Caco-2 (cell line): ENCODE measurements at regions not wholly inside any gene's neighbourhood (a gene's known extent, or its start where the extent isn't known, plus 50 kb on each side); places are given as distances from the start of the nearest gene placed in this dataset.

ENCODE experiments used
- BruUV-seq: library from RNA; stranded (reverse); fragments of 400-500 nt; replicated peaks from 2 replicates; lab custom pipeline; 2021; lab: Mats Ljungman, UMichigan
- CTCF ChIA-PET: fragments of 300-600 bp; sonication (Branson Sonifier 250); formaldehyde crosslinking; loops from one replicate; lab custom pipeline; 2022; ENCODE audit warnings: antibody characterized with exemption; lab: Charles Lee
- POLR2A ChIA-PET: fragments of 300-600 bp; sonication (Branson Sonifier 250); formaldehyde crosslinking; loops from one replicate; lab custom pipeline; 2022; ENCODE audit warnings: antibody characterized with exemption; lab: Charles Lee
- DNase-seq, 2 experiments: peaks; one replicate each; pipeline versions ENCODE4 v3.0.0 to v3.0.0-alpha.2; 2020 to 2022
- H3K27me3 ChIP-seq: replicated peaks from 2 replicates; pipeline ENCODE4 v1.6.0; 2011; ENCODE audit warnings: low read length; ENCODE audit not compliant: control insufficient read depth, insufficient read depth
- H3K36me3 ChIP-seq: 2 replicates; pipeline ENCODE4 v1.5.1; 2011; ENCODE audit warnings: low read length; ENCODE audit not compliant: control insufficient read depth, insufficient read depth
- H3K4me1 ChIP-seq: fragments of 250-450 bp; sonication (Bioruptor Pico); 2 replicates; pipeline ENCODE4 v1.5.1; 2020; ENCODE audit warnings: mild to moderate bottlenecking
- H3K4me3 ChIP-seq: 2 replicates; pipeline ENCODE4 v1.5.1; 2011; ENCODE audit warnings: low read depth, mild to moderate bottlenecking, control low read depth, low read length
- H3K9me3 ChIP-seq: fragments of 250-450 bp; sonication (Bioruptor Pico); 2 replicates; pipeline ENCODE4 v1.5.1; 2020; ENCODE audit warnings: mild to moderate bottlenecking, moderate library complexity
- H3K27ac Mint-ChIP-seq: one replicate; pipeline ENCODE4 v1.8.0; 2022; ENCODE audit warnings: mixed read lengths; ENCODE audit not compliant: unreplicated experiment
- H3K27me3 Mint-ChIP-seq: one replicate; pipeline ENCODE4 v1.8.0; 2022; ENCODE audit warnings: mixed read lengths; ENCODE audit not compliant: insufficient read depth, unreplicated experiment
- H3K36me3 Mint-ChIP-seq: one replicate; pipeline ENCODE4 v1.8.0; 2022; ENCODE audit warnings: mild to moderate bottlenecking, mixed read lengths; ENCODE audit not compliant: insufficient read depth, unreplicated experiment
- H3K4me1 Mint-ChIP-seq: one replicate; pipeline ENCODE4 v1.8.0; 2022; ENCODE audit warnings: low read depth, mixed read lengths; ENCODE audit not compliant: unreplicated experiment
- H3K4me3 Mint-ChIP-seq: one replicate; pipeline ENCODE4 v1.8.0; 2022; ENCODE audit warnings: mild to moderate bottlenecking, moderate library complexity, mixed read lengths; ENCODE audit not compliant: unreplicated experiment
- H3K9me3 Mint-ChIP-seq: one replicate; pipeline ENCODE4 v1.8.0; 2022; ENCODE audit warnings: mixed read lengths; ENCODE audit not compliant: unreplicated experiment
- intact Hi-C: fragments of 100-400 bp; cut with micrococcal nuclease; formaldehyde crosslinking; loops from one replicate; pipeline ENCODE4 v1.10.0; 2022; ENCODE audit not compliant: unreplicated experiment
- TF ChIP-seq, protein P1 (sequence below), 2 experiments: fragments of 200-600 bp in 1 of 2; IDR thresholded peaks; 1 replicate in 1 of 2; 2 replicates in 1 of 2; pipeline versions ENCODE4 v1.5.1 to v1.8.0; 2011 to 2022; ENCODE audit warnings: antibody characterized with exemption in 1 of 2, control low read depth in 1 of 2, inconsistent platforms in 1 of 2, low read depth in 1 of 2, low read length in 1 of 2, mild to moderate bottlenecking in 1 of 2, moderate library complexity in 1 of 2; ENCODE audit not compliant: insufficient read depth in 1 of 2, severe bottlenecking in 1 of 2, unreplicated experiment in 1 of 2

DNA sequence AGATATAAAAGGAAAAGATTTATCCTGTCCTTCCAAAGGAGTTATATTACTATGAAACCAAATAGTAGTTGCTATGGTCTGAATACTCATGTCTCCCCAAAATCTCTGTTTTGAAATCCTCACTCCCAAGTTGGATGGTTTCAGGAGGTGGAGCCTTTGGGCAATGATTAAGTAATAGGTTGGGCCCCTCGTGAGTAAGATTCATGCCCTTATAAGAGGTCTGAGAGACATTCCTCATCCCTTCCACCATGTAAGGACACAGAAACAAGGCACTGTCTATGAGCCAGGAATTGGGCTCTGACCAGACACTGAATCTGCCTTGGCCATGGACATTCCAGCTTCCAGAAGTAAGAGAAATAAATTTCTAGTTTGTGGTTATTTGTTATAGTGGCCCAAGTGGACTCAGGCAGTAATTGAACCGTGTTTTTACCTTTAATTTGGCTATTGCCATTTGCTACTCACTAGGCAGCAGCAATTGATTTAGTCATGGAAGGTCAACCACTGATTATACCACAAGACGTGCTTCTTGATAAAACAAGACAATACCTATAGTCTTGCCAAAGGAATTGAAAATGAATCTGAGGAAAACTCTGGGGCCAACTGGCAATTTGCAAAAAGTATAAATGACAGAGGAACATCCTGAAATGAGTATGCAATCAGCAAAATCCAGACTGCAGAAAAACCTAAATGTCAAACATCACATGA, 717.4 kb upstream of the SPRY2 start:
- Histone ChIP-seq H3K9me3 (no peaks in the 10 kb centered on the region), H3K36me3 (no peaks in the 10 kb centered on the region), H3K4me1 (peaks cover 9% of the 10 kb centered on the region), H3K27me3 (no peaks in the 10 kb centered on the region), H3K4me3 (no peak overlapping the region)
- no peaks in the 10 kb centered on the region for H3K27me3 Mint-ChIP-seq
- intact Hi-C loops = no loop called here
- DNase-seq = no peak
- ChIA-PET POLR2A (no interaction called here), CTCF (no interaction called here)
- no peaks in the 10 kb centered on the region for H3K36me3 Mint-ChIP-seq
- TF ChIP-seq, protein P1, sequence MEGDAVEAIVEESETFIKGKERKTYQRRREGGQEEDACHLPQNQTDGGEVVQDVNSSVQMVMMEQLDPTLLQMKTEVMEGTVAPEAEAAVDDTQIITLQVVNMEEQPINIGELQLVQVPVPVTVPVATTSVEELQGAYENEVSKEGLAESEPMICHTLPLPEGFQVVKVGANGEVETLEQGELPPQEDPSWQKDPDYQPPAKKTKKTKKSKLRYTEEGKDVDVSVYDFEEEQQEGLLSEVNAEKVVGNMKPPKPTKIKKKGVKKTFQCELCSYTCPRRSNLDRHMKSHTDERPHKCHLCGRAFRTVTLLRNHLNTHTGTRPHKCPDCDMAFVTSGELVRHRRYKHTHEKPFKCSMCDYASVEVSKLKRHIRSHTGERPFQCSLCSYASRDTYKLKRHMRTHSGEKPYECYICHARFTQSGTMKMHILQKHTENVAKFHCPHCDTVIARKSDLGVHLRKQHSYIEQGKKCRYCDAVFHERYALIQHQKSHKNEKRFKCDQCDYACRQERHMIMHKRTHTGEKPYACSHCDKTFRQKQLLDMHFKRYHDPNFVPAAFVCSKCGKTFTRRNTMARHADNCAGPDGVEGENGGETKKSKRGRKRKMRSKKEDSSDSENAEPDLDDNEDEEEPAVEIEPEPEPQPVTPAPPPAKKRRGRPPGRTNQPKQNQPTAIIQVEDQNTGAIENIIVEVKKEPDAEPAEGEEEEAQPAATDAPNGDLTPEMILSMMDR (IDR thresholded peaks at IDR 0.05; ENCODE audit: insufficient read depth in 1 of 2, low read depth in 1 of 2, low read length in 1 of 2, severe bottlenecking in 1 of 2, unreplicated experiment in 1 of 2) = no peak
- no peaks in the 10 kb centered on the region for H3K9me3 Mint-ChIP-seq
- BruUV-seq = no TSS peak
- H3K27ac Mint-ChIP-seq = no peak overlapping the region
- peaks cover 13% of the 10 kb centered on the region for H3K4me1 Mint-ChIP-seq
- H3K4me3 Mint-ChIP-seq = no peak overlapping the region

DNA sequence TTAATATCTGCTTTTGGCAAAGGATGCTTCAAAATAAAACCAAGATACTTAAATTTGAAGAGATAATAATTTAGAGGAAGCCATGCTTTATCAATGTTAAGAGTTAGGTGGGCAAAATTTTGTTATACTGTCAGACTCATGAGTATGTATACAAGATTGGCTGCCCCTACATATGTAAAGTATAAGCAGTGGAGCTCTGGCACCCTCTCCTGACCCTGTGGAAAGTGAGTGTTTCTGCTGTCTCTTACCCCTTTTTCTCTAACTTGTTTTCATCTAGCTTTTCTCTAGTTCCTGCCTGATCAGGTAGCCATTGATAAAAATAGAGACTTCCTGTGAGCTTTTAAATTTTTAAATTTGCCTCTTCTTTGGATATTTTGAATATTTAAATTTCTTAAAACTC, 710.9 kb upstream of the SPRY2 start:
- CTCF ChIA-PET = no interaction called here
- no peaks in the 10 kb centered on the region for H3K27me3 ChIP-seq
- H3K4me1 ChIP-seq = no peaks in the 10 kb centered on the region
- Mint-ChIP-seq H3K36me3 (no peaks in the 10 kb centered on the region), H3K9me3 (no peaks in the 10 kb centered on the region), H3K27ac (no peak overlapping the region), H3K4me1 (no peaks in the 10 kb centered on the region), H3K4me3 (no peak overlapping the region), H3K27me3 (no peaks in the 10 kb centered on the region)
- no peak overlapping the region for H3K4me3 ChIP-seq
- H3K9me3 ChIP-seq = no peaks in the 10 kb centered on the region
- intact Hi-C loops = loop anchor here (1.0 kb wide), 1 partner anchor 73 kb away; no protein-coding TSS in a partner anchor
- no peak for DNase-seq
- H3K36me3 ChIP-seq = no peaks in the 10 kb centered on the region
- TF ChIP-seq, protein P1 (IDR thresholded peaks at IDR 0.05; ENCODE audit: insufficient read depth in 1 of 2, low read depth in 1 of 2, low read length in 1 of 2, severe bottlenecking in 1 of 2, unreplicated experiment in 1 of 2) = peak in 1 of 2 experiments; percentile 30
- BruUV-seq = no TSS peak
- POLR2A ChIA-PET = no interaction called here

DNA sequence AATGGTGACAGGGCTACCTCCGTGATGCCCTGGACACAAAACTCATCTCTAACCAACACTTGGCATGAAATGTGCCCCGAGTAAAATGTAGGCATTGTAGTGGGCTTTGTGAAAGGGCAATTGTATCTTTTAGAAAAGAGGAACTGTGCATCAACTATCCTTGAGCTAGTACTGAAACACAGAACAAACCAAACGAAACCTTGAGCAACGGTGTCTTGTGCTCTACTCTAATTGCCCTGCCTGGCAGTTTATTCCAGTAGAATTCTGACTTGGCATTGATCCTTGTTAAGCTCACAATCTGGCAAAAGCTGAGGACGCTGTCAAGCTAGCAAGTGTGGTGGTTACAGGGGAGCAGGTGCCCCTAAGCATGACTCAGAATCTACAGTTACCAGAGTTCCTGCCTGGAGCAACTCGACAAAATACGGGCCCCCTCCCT, 707.1 kb upstream of the SPRY2 start:
- H3K36me3 ChIP-seq = no peaks in the 10 kb centered on the region
- TF ChIP-seq, protein P1 (IDR thresholded peaks at IDR 0.05; ENCODE audit: insufficient read depth in 1 of 2, low read depth in 1 of 2, low read length in 1 of 2, severe bottlenecking in 1 of 2, unreplicated experiment in 1 of 2) = no peak
- Mint-ChIP-seq H3K36me3 (no peaks in the 10 kb centered on the region), H3K27ac (no peak overlapping the region), H3K27me3 (no peaks in the 10 kb centered on the region), H3K4me1 (peaks cover 7% of the 10 kb centered on the region), H3K4me3 (no peak overlapping the region), H3K9me3 (no peaks in the 10 kb centered on the region)
- BruUV-seq = no TSS peak
- H3K27me3 ChIP-seq = no peaks in the 10 kb centered on the region
- H3K4me1 ChIP-seq = no peaks in the 10 kb centered on the region; the same call in 1 of the 2 replicates
- ChIA-PET POLR2A (no interaction called here), CTCF (no interaction called here)
- H3K9me3 ChIP-seq = no peaks in the 10 kb centered on the region
- DNase-seq = no peak
- intact Hi-C loops = loop anchor here (1.0 kb wide), 1 partner anchor 33 kb away; no protein-coding TSS in a partner anchor
- no peak overlapping the region for H3K4me3 ChIP-seq
